ENCODE measurements at regions not wholly inside any gene's neighbourhood (a gene's known extent, or its start where the extent isn't known, plus 50 kb on each side); places are given as distances from the start of the nearest gene placed in this dataset.
"Not testable (repeated sequence)": the region's sequence is repeated elsewhere in the genome, so short reads cannot be mapped to it uniquely, and the experiment has no call there.

GRCh38 chr13:87972568-87972967, 301.4 kb downstream of the SLITRK5 start:
- H3K27me3 ChIP-seq, result no peaks in the 10 kb centered on the region
- H3K27ac ChIP-seq, result no peak overlapping the region
- intact Hi-C loops (cut with DNase I), result no loop called here
- TF ChIP-seq CTCF (IDR thresholded peaks at IDR 0.05) (no peak), POLR2A (IDR thresholded peaks at IDR 0.05) (no peak)
- H3K4me1 ChIP-seq, result no peaks in the 10 kb centered on the region
- H3K36me3 ChIP-seq, result no peaks in the 10 kb centered on the region
- ATAC-seq (no peak), DNase-seq (no peak)
- H3K4me3 ChIP-seq, result no peak overlapping the region
- H3K9me3 ChIP-seq, result no peaks in the 10 kb centered on the region
- WGBS (ENCODE audit: insufficient coverage, low coverage, low lambda C conversion rate, missing lambda C conversion rate), result 23% methylated on average over 1 of the region's 1 CpG

- H3K27ac ChIP-seq, result no peak overlapping the region
- ATAC-seq (no peak), DNase-seq (no peak)
- H3K36me3 ChIP-seq, result no peaks in the 10 kb centered on the region
- intact Hi-C loops (cut with DNase I), result no loop called here
- WGBS (ENCODE audit: insufficient coverage, low coverage, low lambda C conversion rate, missing lambda C conversion rate), result 52% methylated on average over 4 of the region's 4 CpGs
- H3K27me3 ChIP-seq, result no peaks in the 10 kb centered on the region
- no peaks in the 10 kb centered on the region for H3K9me3 ChIP-seq
- no peak overlapping the region for H3K4me3 ChIP-seq
- no peaks in the 10 kb centered on the region for H3K4me1 ChIP-seq
- TF ChIP-seq POLR2A (IDR thresholded peaks at IDR 0.05) (no peak), CTCF (IDR thresholded peaks at IDR 0.05) (no peak)
Measured at GRCh38 chr13:87975035-87975434, 303.9 kb downstream of the SLITRK5 start.

GRCh38 chr13:87976650-87977049, 305.5 kb downstream of the SLITRK5 start:
- H3K4me1 ChIP-seq; H3K27ac ChIP-seq; H3K27me3 ChIP-seq; H3K36me3 ChIP-seq; intact Hi-C loops (cut with DNase I); ATAC-seq; DNase-seq; H3K4me3 ChIP-seq; H3K9me3 ChIP-seq: not testable (repeated sequence)
- WGBS (ENCODE audit: insufficient coverage, low coverage, low lambda C conversion rate, missing lambda C conversion rate), result 90% methylated on average over 2 of the region's 26 CpGs

GRCh38 chr13:87981416-87981815, 310.2 kb downstream of the SLITRK5 start:
- H3K36me3 ChIP-seq, result no peaks in the 10 kb centered on the region
- DNase-seq, result no peak
- ATAC-seq, result no peak
- H3K4me3 ChIP-seq, result no peak overlapping the region
- WGBS (ENCODE audit: insufficient coverage, low coverage, low lambda C conversion rate, missing lambda C conversion rate), result 32% methylated on average over 2 of the region's 2 CpGs
- H3K9me3 ChIP-seq, result no peaks in the 10 kb centered on the region
- no peaks in the 10 kb centered on the region for H3K27me3 ChIP-seq
- TF ChIP-seq POLR2A (IDR thresholded peaks at IDR 0.05) (no peak), CTCF (IDR thresholded peaks at IDR 0.05) (no peak)
- intact Hi-C loops (cut with DNase I), result no loop called here
- H3K27ac ChIP-seq, result no peak overlapping the region
- H3K4me1 ChIP-seq, result no peaks in the 10 kb centered on the region

- H3K9me3 ChIP-seq, result no peaks in the 10 kb centered on the region
- no peaks in the 10 kb centered on the region for H3K4me1 ChIP-seq
- DNase-seq, result no peak
- H3K4me3 ChIP-seq, result no peak overlapping the region
- no peak overlapping the region for H3K27ac ChIP-seq
- no peak for ATAC-seq
- intact Hi-C loops (cut with DNase I), result no loop called here
- no peaks in the 10 kb centered on the region for H3K27me3 ChIP-seq
- no peak for TF ChIP-seq POLR2A (IDR thresholded peaks at IDR 0.05)
- TF ChIP-seq CTCF (IDR thresholded peaks at IDR 0.05), result no peak
- H3K36me3 ChIP-seq, result no peaks in the 10 kb centered on the region
Measured at GRCh38 chr13:87982400-87982799, 311.2 kb downstream of the SLITRK5 start.
